ENCODE measurements at regions not wholly inside any gene's neighbourhood (a gene's known extent, or its start where the extent isn't known, plus 50 kb on each side); places are given as distances from the start of the nearest gene placed in this dataset.

GRCh38 chr2:57542081-57542480, 504.5 kb upstream of the VRK2 start:
- ChIA-PET POLR2A (no interaction called here), CTCF (ENCODE audit: low intra/inter-chr PET ratio, low total read pairs) (no interaction called here)
- Histone ChIP-seq H3K4me3 (replicated peaks in 1 of 3; ENCODE audit: insufficient read depth in 1 of 3, low read depth in 2 of 3, low read length in 3 of 3) (no peak overlapping the region), H3K27ac (ENCODE audit: extremely low read length, insufficient read depth, low read length) (no peak overlapping the region), H3K36me3 (replicated peaks in 1 of 2; ENCODE audit: control insufficient read depth in 1 of 2, insufficient read depth in 2 of 2, low read length in 2 of 2) (no peaks in the 10 kb centered on the region), H3K79me2 (ENCODE audit: insufficient read depth, low read length) (no peaks in the 10 kb centered on the region), H3K4me2 (ENCODE audit: low read depth, low read length) (no peak overlapping the region), H3K9ac (ENCODE audit: insufficient read depth, low read depth, low read length) (no peak overlapping the region), H3K4me1 (ENCODE audit: insufficient read depth, low read length) (no peaks in the 10 kb centered on the region), H3K27me3 (ENCODE audit: control insufficient read depth in 1 of 2, insufficient read depth in 2 of 2, low read length in 2 of 2) (no peaks in the 10 kb centered on the region), H2AFZ (ENCODE audit: low read length) (no peak overlapping the region), H4K20me1 (ENCODE audit: insufficient read depth, low read length) (no peaks in the 10 kb centered on the region), H3K9me3 (ENCODE audit: low read length) (no peaks in the 10 kb centered on the region)
- 0% methylated on average over 2 of the region's 2 CpGs for WGBS (ENCODE audit: low lambda C conversion rate)
- BruUV-seq (replicated peaks) = no TSS peak
- DNase-seq (ENCODE audit: low spot score) (no peak), FAIRE-seq (no peak), ATAC-seq (no peak)
- intact Hi-C loops (cut with micrococcal nuclease; ENCODE audit: unreplicated experiment) (no loop called here), in situ Hi-C loops (cut with HindIII; ENCODE audit: extremely low pct_ligation_motif_present, low pct_unique_long_range_greater_than_20kb) (no loop called here)
- no peak for TF ChIP-seq POLR2G (IDR thresholded peaks at IDR 0.05; ENCODE audit: low read depth, low read length)

GRCh38 chr2:57543211-57543610, 503.4 kb upstream of the VRK2 start:
- BruUV-seq (replicated peaks) = no TSS peak
- no peaks in the 10 kb centered on the region for H4K20me1 ChIP-seq (ENCODE audit: insufficient read depth, low read length)
- in situ Hi-C loops (cut with HindIII; ENCODE audit: extremely low pct_ligation_motif_present, low pct_unique_long_range_greater_than_20kb) = no loop called here
- DNase-seq (ENCODE audit: low spot score) (no peak), FAIRE-seq (no peak), ATAC-seq (no peak)
- intact Hi-C loops (cut with micrococcal nuclease; ENCODE audit: unreplicated experiment) = no loop called here
- H3K36me3 ChIP-seq (replicated peaks in 1 of 2; ENCODE audit: control insufficient read depth in 1 of 2, insufficient read depth in 2 of 2, low read length in 2 of 2) = no peaks in the 10 kb centered on the region
- H3K9ac ChIP-seq (ENCODE audit: insufficient read depth, low read depth, low read length) = no peak overlapping the region
- CTCF ChIA-PET (ENCODE audit: low intra/inter-chr PET ratio, low total read pairs) = no interaction called here
- H3K4me2 ChIP-seq (ENCODE audit: low read depth, low read length) = no peak overlapping the region
- no peaks in the 10 kb centered on the region for H3K79me2 ChIP-seq (ENCODE audit: insufficient read depth, low read length)
- no peaks in the 10 kb centered on the region for H3K27me3 ChIP-seq (ENCODE audit: control insufficient read depth in 1 of 2, insufficient read depth in 2 of 2, low read length in 2 of 2)
- H3K9me3 ChIP-seq (ENCODE audit: low read length) = no peaks in the 10 kb centered on the region
- H2AFZ ChIP-seq (ENCODE audit: low read length) = no peak overlapping the region
- POLR2A ChIA-PET = no interaction called here
- no peak overlapping the region for H3K27ac ChIP-seq (ENCODE audit: extremely low read length, insufficient read depth, low read length)
- 8% methylated on average over 5 of the region's 5 CpGs for WGBS (ENCODE audit: low lambda C conversion rate)
- H3K4me1 ChIP-seq (ENCODE audit: insufficient read depth, low read length) = no peaks in the 10 kb centered on the region
- no peak overlapping the region for H3K4me3 ChIP-seq (replicated peaks in 1 of 3; ENCODE audit: insufficient read depth in 1 of 3, low read depth in 2 of 3, low read length in 3 of 3)
- TF ChIP-seq, protein P1, sequence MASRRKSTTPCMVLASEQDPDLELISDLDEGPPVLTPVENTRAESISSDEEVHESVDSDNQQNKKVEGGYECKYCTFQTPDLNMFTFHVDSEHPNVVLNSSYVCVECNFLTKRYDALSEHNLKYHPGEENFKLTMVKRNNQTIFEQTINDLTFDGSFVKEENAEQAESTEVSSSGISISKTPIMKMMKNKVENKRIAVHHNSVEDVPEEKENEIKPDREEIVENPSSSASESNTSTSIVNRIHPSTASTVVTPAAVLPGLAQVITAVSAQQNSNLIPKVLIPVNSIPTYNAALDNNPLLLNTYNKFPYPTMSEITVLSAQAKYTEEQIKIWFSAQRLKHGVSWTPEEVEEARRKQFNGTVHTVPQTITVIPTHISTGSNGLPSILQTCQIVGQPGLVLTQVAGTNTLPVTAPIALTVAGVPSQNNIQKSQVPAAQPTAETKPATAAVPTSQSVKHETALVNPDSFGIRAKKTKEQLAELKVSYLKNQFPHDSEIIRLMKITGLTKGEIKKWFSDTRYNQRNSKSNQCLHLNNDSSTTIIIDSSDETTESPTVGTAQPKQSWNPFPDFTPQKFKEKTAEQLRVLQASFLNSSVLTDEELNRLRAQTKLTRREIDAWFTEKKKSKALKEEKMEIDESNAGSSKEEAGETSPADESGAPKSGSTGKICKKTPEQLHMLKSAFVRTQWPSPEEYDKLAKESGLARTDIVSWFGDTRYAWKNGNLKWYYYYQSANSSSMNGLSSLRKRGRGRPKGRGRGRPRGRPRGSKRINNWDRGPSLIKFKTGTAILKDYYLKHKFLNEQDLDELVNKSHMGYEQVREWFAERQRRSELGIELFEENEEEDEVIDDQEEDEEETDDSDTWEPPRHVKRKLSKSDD (CRISPR knock-in tag; IDR thresholded peaks at IDR 0.05; ENCODE audit: low read depth) = no peak
- TF ChIP-seq, protein P2, sequence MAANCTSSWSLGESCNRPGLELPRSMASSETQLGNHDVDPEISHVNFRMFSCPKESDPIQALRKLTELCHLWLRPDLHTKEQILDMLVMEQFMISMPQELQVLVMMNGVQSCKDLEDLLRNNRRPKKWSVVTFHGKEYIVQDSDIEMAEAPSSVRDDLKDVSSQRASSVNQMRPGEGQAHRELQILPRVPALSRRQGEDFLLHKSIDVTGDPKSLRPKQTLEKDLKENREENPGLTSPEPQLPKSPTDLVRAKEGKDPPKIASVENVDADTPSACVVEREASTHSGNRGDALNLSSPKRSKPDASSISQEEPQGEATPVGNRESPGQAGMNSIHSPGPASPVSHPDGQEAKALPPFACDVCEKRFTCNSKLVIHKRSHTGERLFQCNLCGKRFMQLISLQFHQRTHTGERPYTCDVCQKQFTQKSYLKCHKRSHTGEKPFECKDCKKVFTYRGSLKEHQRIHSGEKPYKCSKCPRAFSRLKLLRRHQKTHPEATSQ (CRISPR knock-in tag; IDR thresholded peaks at IDR 0.05; ENCODE audit: borderline replicate concordance) = no peak
- no peak for TF ChIP-seq GZF1 (CRISPR knock-in tag; IDR thresholded peaks at IDR 0.05)
- TF ChIP-seq HNRNPUL1 (IDR thresholded peaks at IDR 0.05; ENCODE audit: low read depth, low read length) = no peak
- TF ChIP-seq CAMTA2 (CRISPR knock-in tag; IDR thresholded peaks at IDR 0.05; ENCODE audit: borderline replicate concordance) = no peak
- no peak for TF ChIP-seq GPBP1L1 (CRISPR knock-in tag; IDR thresholded peaks at IDR 0.05)
- TF ChIP-seq HNF4G (IDR thresholded peaks at IDR 0.05; ENCODE audit: borderline replicate concordance, low read depth, low read length) = no peak
- no peak for TF ChIP-seq HNF4G (CRISPR knock-in tag; IDR thresholded peaks at IDR 0.05; ENCODE audit: borderline replicate concordance, low read depth)
- TF ChIP-seq ZNF30 (CRISPR knock-in tag; IDR thresholded peaks at IDR 0.05) = no peak
- no peak for TF ChIP-seq MTA3 (CRISPR knock-in tag; IDR thresholded peaks at IDR 0.05)
